ENCODE measurements at regions not wholly inside any gene's neighbourhood (a gene's known extent, or its start where the extent isn't known, plus 50 kb on each side); places are given as distances from the start of the nearest gene placed in this dataset.
"Not testable (repeated sequence)": the region's sequence is repeated elsewhere in the genome, so short reads cannot be mapped to it uniquely, and the experiment has no call there.

- Histone ChIP-seq H3K36me3 (ENCODE audit: insufficient read depth, low read length) (no peaks in the 10 kb centered on the region), H3K9me3 (ENCODE audit: insufficient read depth, low read depth, low read length) (no peaks in the 10 kb centered on the region), H3K4me3 (ENCODE audit: low read length) (no peak overlapping the region), H3K27ac (ENCODE audit: low read depth, low read length) (peak overlapping the region; percentile 83), H3K27me3 (ENCODE audit: insufficient read depth, low read length) (no peaks in the 10 kb centered on the region), H3K9ac (ENCODE audit: low read depth, low read length) (no peak overlapping the region), H3K4me1 (ENCODE audit: insufficient read depth, low read length) (peaks cover 51% of the 10 kb centered on the region)
- WGBS, result 6% methylated on average over 6 of the region's 7 CpGs
Measured at GRCh38 chr1:112817555-112818373, 102.6 kb upstream of the PPM1J start.

GRCh38 chr1:112815376-112815775 lies 100.2 kb upstream of the PPM1J start:
- no peaks in the 10 kb centered on the region for H3K36me3 ChIP-seq (ENCODE audit: insufficient read depth, low read length)
- no peak overlapping the region; the same call in 1 of the 2 replicates for H3K27ac ChIP-seq (ENCODE audit: low read depth, low read length)
- no peak overlapping the region for H3K4me3 ChIP-seq (ENCODE audit: low read length)
- H3K9ac ChIP-seq (ENCODE audit: low read depth, low read length), result no peak overlapping the region
- no peaks in the 10 kb centered on the region for H3K27me3 ChIP-seq (ENCODE audit: insufficient read depth, low read length)
- WGBS, result 86% methylated on average over 4 of the region's 5 CpGs
- H3K4me1 ChIP-seq (ENCODE audit: insufficient read depth, low read length), result peaks cover 34% of the 10 kb centered on the region
- no peaks in the 10 kb centered on the region for H3K9me3 ChIP-seq (ENCODE audit: insufficient read depth, low read depth, low read length)

DNA sequence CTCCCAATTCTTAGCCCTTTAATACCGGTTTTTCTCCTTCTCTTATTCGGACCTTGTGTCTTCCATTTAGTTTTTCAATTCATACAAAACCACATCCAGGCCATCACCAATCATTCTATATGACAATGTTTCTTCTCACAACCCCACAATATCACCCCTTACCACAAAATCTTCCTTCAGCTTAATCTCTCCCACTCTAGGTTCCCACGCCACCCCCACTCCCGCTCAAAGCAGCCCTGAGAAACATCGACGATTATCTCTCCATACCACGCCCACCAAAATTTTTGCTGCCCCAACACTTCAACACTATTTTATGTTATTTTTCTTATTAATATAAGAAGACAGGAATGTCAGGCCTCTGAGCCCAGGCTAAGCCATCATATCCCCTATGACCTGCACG lies 99.5 kb upstream of the PPM1J start:
- not testable (repeated sequence) for H3K27me3 ChIP-seq (ENCODE audit: insufficient read depth, low read length); H3K9me3 ChIP-seq (ENCODE audit: insufficient read depth, low read depth, low read length); H3K9ac ChIP-seq (ENCODE audit: low read depth, low read length); H3K36me3 ChIP-seq (ENCODE audit: insufficient read depth, low read length); H3K4me3 ChIP-seq (ENCODE audit: low read length); H3K27ac ChIP-seq (ENCODE audit: low read depth, low read length)
- peaks cover 29% of the 10 kb centered on the region for H3K4me1 ChIP-seq (ENCODE audit: insufficient read depth, low read length)
- 90% methylated on average over 8 of the region's 8 CpGs for WGBS

DNA sequence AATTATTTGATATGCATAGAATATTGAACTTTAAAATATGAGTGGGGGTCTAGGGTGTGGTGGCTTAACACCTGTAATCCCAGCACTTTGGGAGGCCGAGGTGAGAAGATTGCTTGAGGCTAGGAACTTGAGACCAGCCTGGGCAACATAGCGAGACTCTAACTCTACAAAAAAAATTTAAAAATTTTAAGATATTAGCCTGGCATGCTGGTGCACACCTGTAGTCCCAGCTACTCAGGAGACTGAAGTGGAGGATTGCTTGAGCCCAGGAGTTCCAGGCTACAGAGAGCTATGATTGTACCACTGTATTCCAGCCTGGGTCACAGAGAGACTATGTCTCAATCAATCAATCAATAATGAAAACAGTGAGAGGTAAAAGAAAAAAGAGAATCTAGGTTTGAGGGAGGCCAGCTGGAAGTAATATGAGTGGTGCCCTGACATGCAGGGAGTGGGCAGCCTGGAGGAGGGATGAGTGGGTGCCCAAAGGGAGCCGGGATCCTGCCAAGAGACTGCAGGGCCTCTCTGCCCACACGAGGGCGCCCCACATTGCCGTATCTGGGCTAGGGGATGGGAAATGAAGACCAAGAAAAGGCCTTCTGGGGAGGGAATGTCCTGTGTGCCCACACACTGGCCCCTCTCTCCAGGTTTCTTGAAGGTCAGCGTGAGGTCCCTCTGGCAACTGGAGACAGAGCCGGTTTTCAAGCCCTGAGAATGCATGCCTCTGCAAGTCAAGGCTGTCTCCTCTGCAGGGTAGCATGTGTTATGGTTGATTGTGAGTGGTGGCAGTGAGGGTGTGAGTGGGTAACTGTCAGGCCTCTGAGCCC lies 93.9 kb upstream of the PPM1J start:
- H3K27me3 ChIP-seq (ENCODE audit: insufficient read depth, low read length), result no peaks in the 10 kb centered on the region
- peaks cover 31% of the 10 kb centered on the region for H3K4me1 ChIP-seq (ENCODE audit: insufficient read depth, low read length)
- no peaks in the 10 kb centered on the region for H3K9me3 ChIP-seq (ENCODE audit: insufficient read depth, low read depth, low read length)
- no peak overlapping the region for H3K4me3 ChIP-seq (ENCODE audit: low read length)
- WGBS, result 24% methylated on average over 8 of the region's 8 CpGs
- H3K9ac ChIP-seq (ENCODE audit: low read depth, low read length), result peak overlapping the region; percentile 56
- no peaks in the 10 kb centered on the region for H3K36me3 ChIP-seq (ENCODE audit: insufficient read depth, low read length)
- peak overlapping the region; percentile 96 for H3K27ac ChIP-seq (ENCODE audit: low read depth, low read length)

- no peak overlapping the region for H3K27ac ChIP-seq (ENCODE audit: low read depth, low read length)
- H3K36me3 ChIP-seq (ENCODE audit: insufficient read depth, low read length), result no peaks in the 10 kb centered on the region
- no peaks in the 10 kb centered on the region for H3K27me3 ChIP-seq (ENCODE audit: insufficient read depth, low read length)
- 87% methylated on average over 2 of the region's 3 CpGs for WGBS
- H3K4me1 ChIP-seq (ENCODE audit: insufficient read depth, low read length), result peaks cover 34% of the 10 kb centered on the region
- H3K4me3 ChIP-seq (ENCODE audit: low read length), result no peak overlapping the region
- H3K9ac ChIP-seq (ENCODE audit: low read depth, low read length), result no peak overlapping the region
- H3K9me3 ChIP-seq (ENCODE audit: insufficient read depth, low read depth, low read length), result no peaks in the 10 kb centered on the region
Measured at GRCh38 chr1:112807999-112808398, 92.9 kb upstream of the PPM1J start.

DNA sequence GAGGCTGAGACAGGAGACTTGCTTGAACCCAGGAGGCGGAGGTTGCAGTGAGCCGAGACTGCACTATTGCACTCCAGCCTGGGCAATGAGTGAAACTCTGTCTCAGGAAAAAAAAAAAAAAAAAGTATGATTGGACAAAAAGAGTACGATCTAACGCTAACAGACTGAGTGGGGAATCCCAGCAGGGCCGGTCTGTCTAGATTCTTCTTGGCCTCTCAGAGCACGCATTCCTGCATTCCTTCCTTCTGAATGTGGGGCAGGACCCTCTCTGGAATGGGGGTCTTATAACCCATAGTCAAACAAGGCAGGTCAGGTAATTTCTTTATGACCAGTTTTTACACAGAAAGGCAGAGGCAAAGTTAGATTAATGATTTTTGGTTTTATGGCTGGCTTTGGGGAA lies 92.0 kb upstream of the PPM1J start:
- Histone ChIP-seq H3K36me3 (ENCODE audit: insufficient read depth, low read length) (no peaks in the 10 kb centered on the region), H3K4me1 (ENCODE audit: insufficient read depth, low read length) (peaks cover 34% of the 10 kb centered on the region)
- 71% methylated on average over 6 of the region's 6 CpGs for WGBS

GRCh38 chr1:112806090-112806642 lies 91.0 kb upstream of the PPM1J start:
- H3K27ac ChIP-seq (ENCODE audit: low read depth, low read length), result no peak overlapping the region
- H3K4me3 ChIP-seq (ENCODE audit: low read length), result no peak overlapping the region
- no peak overlapping the region for H3K9ac ChIP-seq (ENCODE audit: low read depth, low read length)
- H3K4me1 ChIP-seq (ENCODE audit: insufficient read depth, low read length), result peaks cover 34% of the 10 kb centered on the region
- no peaks in the 10 kb centered on the region for H3K9me3 ChIP-seq (ENCODE audit: insufficient read depth, low read depth, low read length)
- WGBS, result 87% methylated on average over 3 of the region's 3 CpGs
- H3K36me3 ChIP-seq (ENCODE audit: insufficient read depth, low read length), result no peaks in the 10 kb centered on the region
- H3K27me3 ChIP-seq (ENCODE audit: insufficient read depth, low read length), result no peaks in the 10 kb centered on the region

More for the DNA sequence above, 92.0 kb upstream of the PPM1J start:
- Histone ChIP-seq H3K9me3 (ENCODE audit: insufficient read depth, low read depth, low read length) (no peaks in the 10 kb centered on the region), H3K27me3 (ENCODE audit: insufficient read depth, low read length) (no peaks in the 10 kb centered on the region), H3K27ac (ENCODE audit: low read depth, low read length) (no peak overlapping the region), H3K9ac (ENCODE audit: low read depth, low read length) (peak overlapping the region; percentile 6; the same call in 1 of the 2 replicates), H3K4me3 (ENCODE audit: low read length) (no peak overlapping the region)

DNA sequence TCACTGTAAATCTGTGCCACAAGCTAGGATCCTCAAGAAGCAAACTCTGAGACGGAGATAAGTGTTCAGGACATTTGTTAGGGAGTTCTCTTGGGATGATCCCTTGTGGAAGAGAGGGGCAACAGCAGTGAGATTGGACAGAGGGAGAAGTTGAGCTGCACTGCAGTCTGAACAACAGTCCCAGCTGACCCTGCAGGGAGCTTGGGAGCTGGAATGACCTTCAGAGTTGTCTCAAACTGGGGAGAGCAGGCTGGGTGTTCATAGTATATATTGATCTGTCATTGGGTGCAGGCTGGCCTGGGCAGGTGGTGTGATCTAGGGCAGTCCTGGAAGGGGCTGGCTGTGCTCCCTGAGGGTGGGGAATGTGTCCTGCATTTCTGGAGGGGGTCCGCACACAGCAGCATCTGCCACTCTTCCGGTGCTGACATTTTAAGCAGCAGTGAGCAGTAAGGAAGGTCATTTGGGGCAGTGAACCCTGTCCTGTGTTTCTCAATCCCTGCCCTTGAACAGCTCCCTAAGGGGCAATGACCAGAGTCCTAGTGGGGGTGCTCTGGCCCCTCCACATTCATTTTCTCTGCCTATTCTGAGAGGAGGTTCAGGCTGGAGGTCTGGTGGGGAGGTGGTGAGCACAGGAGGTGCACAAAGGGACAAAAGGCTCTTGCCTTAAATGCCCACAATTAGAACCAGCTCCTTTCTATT lies 90.2 kb upstream of the PPM1J start:
- no peaks in the 10 kb centered on the region for H3K36me3 ChIP-seq (ENCODE audit: insufficient read depth, low read length)
- H3K9me3 ChIP-seq (ENCODE audit: insufficient read depth, low read depth, low read length), result no peaks in the 10 kb centered on the region
- no peak overlapping the region for H3K4me3 ChIP-seq (ENCODE audit: low read length)
- H3K27me3 ChIP-seq (ENCODE audit: insufficient read depth, low read length), result no peaks in the 10 kb centered on the region
- 89% methylated on average over 3 of the region's 3 CpGs for WGBS
- H3K4me1 ChIP-seq (ENCODE audit: insufficient read depth, low read length), result peaks cover 29% of the 10 kb centered on the region
- no peak overlapping the region for H3K27ac ChIP-seq (ENCODE audit: low read depth, low read length)
- H3K9ac ChIP-seq (ENCODE audit: low read depth, low read length), result no peak overlapping the region

DNA sequence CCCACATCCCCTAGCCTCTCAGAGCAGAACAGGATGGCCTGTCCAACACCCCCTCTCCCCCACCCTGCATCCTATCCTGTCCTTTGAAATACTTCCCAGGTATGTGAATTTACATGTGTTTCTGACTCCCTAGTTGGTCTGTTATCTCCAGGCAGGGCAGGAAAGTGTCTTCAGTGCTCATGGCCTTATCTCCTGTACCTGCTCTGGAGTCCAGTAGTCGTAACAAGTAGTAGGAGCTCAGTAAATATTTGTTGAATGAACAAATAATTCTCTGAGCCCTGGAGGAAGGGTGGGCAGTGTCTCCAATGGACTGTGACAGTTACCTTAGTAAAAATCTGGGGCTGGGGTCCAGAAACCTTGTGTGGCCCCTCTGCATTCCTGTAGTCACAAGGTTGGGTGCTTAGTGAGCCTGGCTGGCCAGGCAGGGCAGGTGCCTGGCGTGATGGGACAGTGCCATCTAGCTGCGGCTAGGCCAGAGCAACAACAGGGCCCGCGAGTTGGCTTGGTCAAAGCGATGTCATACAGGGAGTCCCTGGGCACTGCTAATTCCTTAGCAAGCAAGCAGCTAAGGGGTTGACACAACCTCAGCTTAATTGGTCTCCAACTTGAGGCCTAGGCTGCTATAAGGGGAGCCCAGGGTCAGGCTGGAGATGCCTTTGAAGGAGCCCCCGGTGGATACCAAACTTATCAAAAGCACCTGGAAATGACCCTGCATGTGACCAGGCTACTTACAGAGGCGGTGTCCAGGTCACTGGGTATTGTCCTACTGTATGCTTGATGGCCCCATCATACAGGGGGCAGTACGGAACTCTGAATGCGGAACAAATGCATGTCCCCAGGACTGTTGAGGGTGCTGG lies 89.0 kb upstream of the PPM1J start:
- H3K27ac ChIP-seq (ENCODE audit: low read depth, low read length), result no peak overlapping the region
- peaks cover 25% of the 10 kb centered on the region for H3K4me1 ChIP-seq (ENCODE audit: insufficient read depth, low read length)
- no peak overlapping the region for H3K4me3 ChIP-seq (ENCODE audit: low read length)
- H3K27me3 ChIP-seq (ENCODE audit: insufficient read depth, low read length), result no peaks in the 10 kb centered on the region
- no peaks in the 10 kb centered on the region for H3K9me3 ChIP-seq (ENCODE audit: insufficient read depth, low read depth, low read length)
- H3K36me3 ChIP-seq (ENCODE audit: insufficient read depth, low read length), result no peaks in the 10 kb centered on the region
- WGBS, result 38% methylated on average over 10 of the region's 10 CpGs
- H3K9ac ChIP-seq (ENCODE audit: low read depth, low read length), result no peak overlapping the region

- no peak overlapping the region for H3K27ac ChIP-seq (ENCODE audit: low read depth, low read length)
- no peaks in the 10 kb centered on the region for H3K9me3 ChIP-seq (ENCODE audit: insufficient read depth, low read depth, low read length)
- H3K4me1 ChIP-seq (ENCODE audit: insufficient read depth, low read length), result peaks cover 19% of the 10 kb centered on the region
- no peak overlapping the region for H3K9ac ChIP-seq (ENCODE audit: low read depth, low read length)
- 100% methylated on average over 2 of the region's 2 CpGs for WGBS
- H3K27me3 ChIP-seq (ENCODE audit: insufficient read depth, low read length), result no peaks in the 10 kb centered on the region
- H3K4me3 ChIP-seq (ENCODE audit: low read length), result no peak overlapping the region
- H3K36me3 ChIP-seq (ENCODE audit: insufficient read depth, low read length), result no peaks in the 10 kb centered on the region
Measured at GRCh38 chr1:112800289-112800688, 85.2 kb upstream of the PPM1J start.
